Endothelial cell of umbilical vein (primary cell): ENCODE measurements at regions not wholly inside any gene's neighbourhood (a gene's known extent, or its start where the extent isn't known, plus 50 kb on each side); places are given as distances from the start of the nearest gene placed in this dataset.

Experiments used
- CTCF ChIP-seq, 2 donors: IDR thresholded peaks; 1 replicate in 1 of 2; 2 replicates in 1 of 2; pipeline ENCODE4 v1.5.1; 2011; ENCODE audit warnings: low read length in 2 of 2, mild to moderate bottlenecking in 2 of 2, moderate library complexity in 2 of 2, control low read depth in 1 of 2, inconsistent platforms in 1 of 2, low read depth in 1 of 2; ENCODE audit not compliant: insufficient read depth in 1 of 2; ENCODE audit errors: extremely low read depth in 1 of 2
- MAX ChIP-seq: IDR thresholded peaks from 2 replicates; pipeline ENCODE4 v1.6.1; 2011; ENCODE audit not compliant: insufficient read depth, insufficient read length
- POLR2A ChIP-seq: IDR thresholded peaks from 2 replicates; pipeline ENCODE4 v1.6.1; 2012; ENCODE audit warnings: low read depth, mild to moderate bottlenecking, control low read depth, low read length
- POLR2AphosphoS5 ChIP-seq: IDR thresholded peaks from 2 replicates; pipeline ENCODE4 v1.6.1; 2012; ENCODE audit warnings: low read depth, mild to moderate bottlenecking, control low read depth, low read length, moderate library complexity; ENCODE audit not compliant: insufficient read depth

GRCh38 chr2:48238381-48238780, 76.1 kb upstream of the FOXN2 start:
- TF ChIP-seq CTCF (IDR thresholded peaks at IDR 0.05; ENCODE audit: extremely low read depth in 1 of 2, insufficient read depth in 1 of 2, low read depth in 1 of 2, low read length in 2 of 2) (no peak), POLR2A (no peak), MAX (no peak), POLR2AphosphoS5 (no peak)
